ENCODE measurements at regions not wholly inside any gene's neighbourhood (a gene's known extent, or its start where the extent isn't known, plus 50 kb on each side); places are given as distances from the start of the nearest gene placed in this dataset.

GRCh38 chr17:34167354-34167753 lies 87.7 kb upstream of the CCL2 start:
- TF ChIP-seq CTCF (conservative IDR thresholded peaks at IDR 0.05 in 1 of 2, IDR thresholded peaks at IDR 0.05 in 1 of 2; ENCODE audit: low read depth in 1 of 2, low read length in 2 of 2) (no peak), EZH2 (IDR thresholded peaks at IDR 0.05; ENCODE audit: low read length, missing control alignments) (no peak)

Measured in fibroblast of lung (primary cell).